Common myeloid progenitor, CD34-positive (primary cell): ENCODE measurements at regions not wholly inside any gene's neighbourhood (a gene's known extent, or its start where the extent isn't known, plus 50 kb on each side); places are given as distances from the start of the nearest gene placed in this dataset.

ENCODE experiments used
- CTCF ChIA-PET: fragments of 350-600 bp; sonication (Branson Sonifier 250); formaldehyde crosslinking; loops from one replicate; lab custom pipeline; 2021; ENCODE audit warnings: antibody characterized with exemption; lab: Charles Lee
- POLR2A ChIA-PET: fragments of 350-600 bp; sonication (Branson Sonifier 250); formaldehyde crosslinking; loops from one replicate; lab custom pipeline; 2021; ENCODE audit warnings: antibody characterized with exemption; lab: Charles Lee
- DNase-seq, 3 donors: peaks; one replicate each; pipeline versions ENCODE4 v3.0.0 to v3.0.0-alpha.2; 2013
- H3K27ac ChIP-seq, 2 experiments: 1 replicate in 1 of 2; 2 replicates in 1 of 2; pipeline ENCODE4 v1.7.0; 2013; ENCODE audit warnings: inconsistent platforms in 2 of 2, low read length in 2 of 2, mild to moderate bottlenecking in 2 of 2, low read depth in 1 of 2, moderate library complexity in 1 of 2; ENCODE audit not compliant: severe bottlenecking in 2 of 2, insufficient read depth in 1 of 2, poor library complexity in 1 of 2
- H3K27me3 ChIP-seq, 5 experiments: replicated peaks in 2 of 5; 1 replicate in 3 of 5; 2 replicates in 2 of 5; pipeline versions ENCODE4 v1.6.1 to v1.7.0; 2013; ENCODE audit warnings: low read length in 4 of 5, mild to moderate bottlenecking in 2 of 5, moderate library complexity in 2 of 5, inconsistent platforms in 1 of 5; ENCODE audit not compliant: insufficient read depth in 5 of 5, control insufficient read depth in 4 of 5
- H3K36me3 ChIP-seq, 4 experiments: 1 replicate in 2 of 4; 2 replicates in 2 of 4; pipeline versions ENCODE4 v1.6.1 to v1.7.0; 2013; ENCODE audit warnings: low read length in 3 of 4, control low read depth in 1 of 4, mild to moderate bottlenecking in 1 of 4; ENCODE audit not compliant: control insufficient read depth in 4 of 4, insufficient read depth in 4 of 4
- H3K4me1 ChIP-seq, 4 experiments: 1 replicate in 3 of 4; 2 replicates in 1 of 4; pipeline versions ENCODE4 v1.6.1 to v1.7.1; 2013; ENCODE audit warnings: low read length in 3 of 4, mild to moderate bottlenecking in 3 of 4, control low read depth in 1 of 4, inconsistent platforms in 1 of 4, moderate library complexity in 1 of 4; ENCODE audit not compliant: control insufficient read depth in 4 of 4, insufficient read depth in 4 of 4; ENCODE audit errors: control extremely low read depth in 1 of 4
- H3K4me3 ChIP-seq, 7 experiments: 1 replicate in 4 of 7; 2 replicates in 3 of 7; pipeline versions ENCODE4 v1.5.1 to v1.7.0; 2013; ENCODE audit warnings: mild to moderate bottlenecking in 7 of 7, low read length in 6 of 7, moderate library complexity in 6 of 7, inconsistent platforms in 2 of 7, low read depth in 2 of 7, control low read depth in 1 of 7; ENCODE audit not compliant: insufficient read depth in 4 of 7, control insufficient read depth in 1 of 7; ENCODE audit errors: extremely low read depth in 1 of 7
- H3K9me3 ChIP-seq, 5 experiments: 1 replicate in 4 of 5; 2 replicates in 1 of 5; pipeline versions ENCODE4 v1.6.1 to v1.7.1; 2013; ENCODE audit warnings: low read length in 4 of 5, mild to moderate bottlenecking in 2 of 5, inconsistent platforms in 1 of 5, low read depth in 1 of 5, moderate library complexity in 1 of 5; ENCODE audit not compliant: control insufficient read depth in 4 of 5, insufficient read depth in 2 of 5; ENCODE audit errors: control extremely low read depth in 1 of 5
- WGBS: methylation state at CpG from one replicate; pipeline ENCODE4 v1.1.5; 2013; ENCODE audit not compliant: insufficient coverage; 5-methylcytosine and 5-hydroxymethylcytosine counted together

DNA sequence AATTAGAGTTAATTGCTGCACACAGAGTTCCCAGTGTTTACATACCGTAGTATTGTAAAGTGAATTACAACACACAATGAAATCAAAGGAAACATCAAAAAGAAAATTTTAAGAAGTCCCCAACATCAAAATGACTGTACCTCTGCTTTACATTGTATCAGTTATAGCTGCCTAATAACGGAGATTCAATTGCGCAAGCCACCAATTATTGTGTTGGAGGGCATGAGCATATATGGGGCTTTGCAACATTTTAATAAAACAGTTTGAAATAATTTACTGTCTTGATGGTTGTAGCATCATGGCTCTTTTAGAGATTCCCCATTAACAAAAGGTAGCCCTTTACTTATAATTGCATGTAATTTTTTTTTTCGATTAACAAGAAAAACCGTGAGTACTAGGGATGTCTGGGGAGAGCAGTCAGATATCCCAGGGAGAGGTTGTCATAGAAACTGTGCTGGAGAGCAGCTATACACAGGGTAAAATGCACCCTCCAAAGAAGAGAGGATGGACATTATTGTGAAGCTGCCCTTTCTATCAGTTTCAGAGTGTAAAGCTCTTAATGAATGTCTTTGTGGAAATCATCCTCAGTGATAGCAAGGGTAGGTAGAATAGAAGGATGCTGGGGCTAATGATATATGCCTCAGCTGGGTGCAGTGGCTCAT is 55.9 kb upstream of the BTG3 start:
- 94% methylated on average over 4 of the region's 5 CpGs for WGBS

GRCh38 chr21:17667256-17667655 is 54.6 kb upstream of the BTG3 start:
- CTCF ChIA-PET = interaction anchor here (0.8 kb wide), 1 partner anchor 258 kb away, joined by 3 read pairs; no protein-coding TSS in a partner anchor
- no peak overlapping the region for H3K4me3 ChIP-seq
- WGBS = 82% methylated on average over 3 of the region's 5 CpGs
- H3K27me3 ChIP-seq = no peaks in the 10 kb centered on the region
- no peaks in the 10 kb centered on the region for H3K36me3 ChIP-seq
- H3K4me1 ChIP-seq = no peaks in the 10 kb centered on the region
- no peak overlapping the region for H3K27ac ChIP-seq
- DNase-seq = no peak
- H3K9me3 ChIP-seq = no peaks in the 10 kb centered on the region
- POLR2A ChIA-PET = no interaction called here

More for the DNA sequence above, 55.9 kb upstream of the BTG3 start:
- POLR2A ChIA-PET = no interaction called here
- CTCF ChIA-PET = no interaction called here
- no peak overlapping the region for H3K27ac ChIP-seq
- DNase-seq = no peak
- H3K4me3 ChIP-seq = no peak overlapping the region
- peaks cover 0 to 2% (median 0%) of the 10 kb centered on the region in 5 experiments for H3K27me3 ChIP-seq
- no peaks in the 10 kb centered on the region for H3K4me1 ChIP-seq
- no peaks in the 10 kb centered on the region for H3K9me3 ChIP-seq
- H3K36me3 ChIP-seq = no peaks in the 10 kb centered on the region
